GM12878 (cell line): ENCODE measurements at regions not wholly inside any gene's neighbourhood (a gene's known extent, or its start where the extent isn't known, plus 50 kb on each side); places are given as distances from the start of the nearest gene placed in this dataset.

ENCODE experiments used
- EZH2 ChIP-seq: IDR thresholded peaks from 2 replicates; pipeline ENCODE4 v1.6.1; 2012; ENCODE audit warnings: low read depth, mild to moderate bottlenecking, control low read depth, inconsistent platforms, low read length, borderline replicate concordance; ENCODE audit not compliant: control insufficient read depth
- FOXK2 ChIP-seq: fragments of 450-650 bp; IDR thresholded peaks from 2 replicates; pipeline ENCODE4 v1.6.1; 2017; ENCODE audit warnings: mild to moderate bottlenecking, moderate library complexity
- FOXM1 ChIP-seq: IDR thresholded peaks from 2 replicates; pipeline ENCODE4 v1.6.1; 2012; ENCODE audit warnings: low read depth, mild to moderate bottlenecking, inconsistent platforms, low read length, moderate library complexity
- JUND ChIP-seq: IDR thresholded peaks from 2 replicates; pipeline ENCODE4 v1.6.1; 2012; ENCODE audit warnings: low read depth, mild to moderate bottlenecking, low read length, improper control_type of control experiment, moderate library complexity
- MEF2A ChIP-seq: IDR thresholded peaks from 2 replicates; pipeline ENCODE4 v1.6.1; 2011; ENCODE audit warnings: low read depth, mild to moderate bottlenecking, low read length, moderate library complexity; ENCODE audit not compliant: insufficient read depth
- NR2C2 ChIP-seq: IDR thresholded peaks from 2 replicates; pipeline ENCODE4 v1.6.1; 2011; ENCODE audit warnings: borderline replicate concordance, low read depth; ENCODE audit not compliant: control insufficient read depth, insufficient read length
- TCF3 ChIP-seq: IDR thresholded peaks from 2 replicates; pipeline ENCODE4 v1.6.1; 2012; ENCODE audit warnings: low read depth, mild to moderate bottlenecking, low read length, borderline replicate concordance; ENCODE audit not compliant: insufficient read depth
- TF ChIP-seq, protein P1 (sequence below): IDR thresholded peaks from 2 replicates; pipeline ENCODE4 v1.6.1; 2012; ENCODE audit warnings: low read depth, low read length, improper control_type of control experiment
- TF ChIP-seq, protein P2 (sequence below), 3 experiments: IDR thresholded peaks in 2 of 3; conservative IDR thresholded peaks in 1 of 3; 2 replicates each; pipeline ENCODE4 v1.5.1; 2011; ENCODE audit warnings: low read depth in 3 of 3, low read length in 3 of 3, mild to moderate bottlenecking in 3 of 3, control low read depth in 2 of 3, moderate library complexity in 2 of 3, inconsistent platforms in 1 of 3, mixed read lengths in 1 of 3; ENCODE audit not compliant: control insufficient read depth in 2 of 3, insufficient read depth in 1 of 3; ENCODE audit errors: extremely low read depth in 1 of 3
- TF ChIP-seq, protein P3 (sequence below): IDR thresholded peaks from 2 replicates; pipeline ENCODE4 v1.6.1; 2012; ENCODE audit warnings: low read depth, low read length, improper control_type of control experiment

DNA sequence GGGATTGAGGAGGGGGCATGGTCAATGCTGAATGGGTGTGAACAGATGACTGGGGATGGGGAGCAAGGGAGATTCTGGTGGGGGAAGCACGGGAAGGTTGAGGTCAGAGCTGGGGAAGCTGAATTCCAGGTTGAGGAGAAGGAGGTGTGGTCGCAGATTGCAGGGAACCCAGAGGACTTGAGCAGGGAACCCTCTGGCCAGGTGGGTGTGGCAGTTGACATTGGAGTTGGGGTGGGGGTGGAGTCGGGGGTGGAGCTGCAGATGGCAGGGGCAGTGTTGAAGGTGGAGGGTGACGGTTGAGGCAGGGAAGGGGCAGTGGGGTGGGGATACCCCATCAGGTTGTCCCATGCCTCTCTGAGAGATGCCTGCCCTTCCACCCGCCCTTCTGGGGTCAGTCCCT lies 94.7 kb downstream of the WTIP start:
- TF ChIP-seq MEF2A, result no peak
- TF ChIP-seq, protein P1, sequence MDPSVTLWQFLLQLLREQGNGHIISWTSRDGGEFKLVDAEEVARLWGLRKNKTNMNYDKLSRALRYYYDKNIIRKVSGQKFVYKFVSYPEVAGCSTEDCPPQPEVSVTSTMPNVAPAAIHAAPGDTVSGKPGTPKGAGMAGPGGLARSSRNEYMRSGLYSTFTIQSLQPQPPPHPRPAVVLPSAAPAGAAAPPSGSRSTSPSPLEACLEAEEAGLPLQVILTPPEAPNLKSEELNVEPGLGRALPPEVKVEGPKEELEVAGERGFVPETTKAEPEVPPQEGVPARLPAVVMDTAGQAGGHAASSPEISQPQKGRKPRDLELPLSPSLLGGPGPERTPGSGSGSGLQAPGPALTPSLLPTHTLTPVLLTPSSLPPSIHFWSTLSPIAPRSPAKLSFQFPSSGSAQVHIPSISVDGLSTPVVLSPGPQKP, result no peak
- TF ChIP-seq FOXM1, result no peak
- TF ChIP-seq, protein P2, sequence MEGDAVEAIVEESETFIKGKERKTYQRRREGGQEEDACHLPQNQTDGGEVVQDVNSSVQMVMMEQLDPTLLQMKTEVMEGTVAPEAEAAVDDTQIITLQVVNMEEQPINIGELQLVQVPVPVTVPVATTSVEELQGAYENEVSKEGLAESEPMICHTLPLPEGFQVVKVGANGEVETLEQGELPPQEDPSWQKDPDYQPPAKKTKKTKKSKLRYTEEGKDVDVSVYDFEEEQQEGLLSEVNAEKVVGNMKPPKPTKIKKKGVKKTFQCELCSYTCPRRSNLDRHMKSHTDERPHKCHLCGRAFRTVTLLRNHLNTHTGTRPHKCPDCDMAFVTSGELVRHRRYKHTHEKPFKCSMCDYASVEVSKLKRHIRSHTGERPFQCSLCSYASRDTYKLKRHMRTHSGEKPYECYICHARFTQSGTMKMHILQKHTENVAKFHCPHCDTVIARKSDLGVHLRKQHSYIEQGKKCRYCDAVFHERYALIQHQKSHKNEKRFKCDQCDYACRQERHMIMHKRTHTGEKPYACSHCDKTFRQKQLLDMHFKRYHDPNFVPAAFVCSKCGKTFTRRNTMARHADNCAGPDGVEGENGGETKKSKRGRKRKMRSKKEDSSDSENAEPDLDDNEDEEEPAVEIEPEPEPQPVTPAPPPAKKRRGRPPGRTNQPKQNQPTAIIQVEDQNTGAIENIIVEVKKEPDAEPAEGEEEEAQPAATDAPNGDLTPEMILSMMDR (IDR thresholded peaks at IDR 0.05 in 2 of 3, conservative IDR thresholded peaks at IDR 0.05 in 1 of 3; ENCODE audit: control insufficient read depth in 2 of 3, extremely low read depth in 1 of 3, insufficient read depth in 1 of 3, low read depth in 3 of 3, low read length in 3 of 3), result no peak
- TF ChIP-seq, protein P3, sequence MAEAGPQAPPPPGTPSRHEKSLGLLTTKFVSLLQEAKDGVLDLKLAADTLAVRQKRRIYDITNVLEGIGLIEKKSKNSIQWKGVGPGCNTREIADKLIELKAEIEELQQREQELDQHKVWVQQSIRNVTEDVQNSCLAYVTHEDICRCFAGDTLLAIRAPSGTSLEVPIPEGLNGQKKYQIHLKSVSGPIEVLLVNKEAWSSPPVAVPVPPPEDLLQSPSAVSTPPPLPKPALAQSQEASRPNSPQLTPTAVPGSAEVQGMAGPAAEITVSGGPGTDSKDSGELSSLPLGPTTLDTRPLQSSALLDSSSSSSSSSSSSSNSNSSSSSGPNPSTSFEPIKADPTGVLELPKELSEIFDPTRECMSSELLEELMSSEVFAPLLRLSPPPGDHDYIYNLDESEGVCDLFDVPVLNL, result no peak
- TF ChIP-seq JUND, result no peak
- TF ChIP-seq NR2C2, result no peak
- TF ChIP-seq EZH2, result no peak
- no peak for TF ChIP-seq FOXK2
- TF ChIP-seq TCF3, result no peak
